ENCODE measurements at regions not wholly inside any gene's neighbourhood (a gene's known extent, or its start where the extent isn't known, plus 50 kb on each side); places are given as distances from the start of the nearest gene placed in this dataset.

- H3K27ac ChIP-seq (ENCODE audit: low read length), result no peak overlapping the region
- H3K4me1 ChIP-seq (ENCODE audit: control insufficient read depth, insufficient read depth, low read length), result no peaks in the 10 kb centered on the region
- no peak overlapping the region for H3K9ac ChIP-seq (ENCODE audit: low read length in 2 of 2)
- peaks cover 0 to 5% of the 10 kb centered on the region in 2 donors for H3K27me3 ChIP-seq (ENCODE audit: control insufficient read depth in 1 of 2, insufficient read depth in 2 of 2, low read length in 2 of 2)
- no peak overlapping the region for H3K4me3 ChIP-seq (ENCODE audit: low read length in 2 of 2)
- no peaks in the 10 kb centered on the region for H3K9me3 ChIP-seq (ENCODE audit: control insufficient read depth in 2 of 2, low read length in 2 of 2)
- H3K36me3 ChIP-seq (ENCODE audit: control insufficient read depth in 2 of 2, insufficient read depth in 2 of 2, low read length in 2 of 2), result no peaks in the 10 kb centered on the region
Measured at GRCh38 chr1:29937356-29937755, 701.0 kb downstream of the PTPRU start.

- H3K27me3 ChIP-seq (ENCODE audit: control insufficient read depth in 1 of 2, insufficient read depth in 2 of 2, low read length in 2 of 2), result peaks cover 0 to 5% of the 10 kb centered on the region in 2 donors
- H3K36me3 ChIP-seq (ENCODE audit: control insufficient read depth in 2 of 2, insufficient read depth in 2 of 2, low read length in 2 of 2), result no peaks in the 10 kb centered on the region
- H3K27ac ChIP-seq (ENCODE audit: low read length), result no peak overlapping the region
- H3K4me1 ChIP-seq (ENCODE audit: control insufficient read depth, insufficient read depth, low read length), result no peaks in the 10 kb centered on the region
- no peak overlapping the region for H3K4me3 ChIP-seq (ENCODE audit: low read length in 2 of 2)
- no peaks in the 10 kb centered on the region for H3K9me3 ChIP-seq (ENCODE audit: control insufficient read depth in 2 of 2, low read length in 2 of 2)
- no peak overlapping the region for H3K9ac ChIP-seq (ENCODE audit: low read length in 2 of 2)
Measured at GRCh38 chr1:29936031-29936544, 699.8 kb downstream of the PTPRU start.

- H3K4me3 ChIP-seq (ENCODE audit: low read length in 2 of 2), result no peak overlapping the region
- no peaks in the 10 kb centered on the region for H3K4me1 ChIP-seq (ENCODE audit: control insufficient read depth, insufficient read depth, low read length)
- H3K27me3 ChIP-seq (ENCODE audit: control insufficient read depth in 1 of 2, insufficient read depth in 2 of 2, low read length in 2 of 2), result peaks cover 6 to 8% of the 10 kb centered on the region in 2 donors
- H3K9ac ChIP-seq (ENCODE audit: low read length in 2 of 2), result no peak overlapping the region
- no peaks in the 10 kb centered on the region for H3K9me3 ChIP-seq (ENCODE audit: control insufficient read depth in 2 of 2, low read length in 2 of 2)
- no peaks in the 10 kb centered on the region for H3K36me3 ChIP-seq (ENCODE audit: control insufficient read depth in 2 of 2, insufficient read depth in 2 of 2, low read length in 2 of 2)
- no peak overlapping the region for H3K27ac ChIP-seq (ENCODE audit: low read length)
Measured at GRCh38 chr1:29934255-29934772, 698.0 kb downstream of the PTPRU start.

GRCh38 chr1:29933067-29933466 lies 696.7 kb downstream of the PTPRU start:
- Histone ChIP-seq H3K4me1 (ENCODE audit: control insufficient read depth, insufficient read depth, low read length) (no peaks in the 10 kb centered on the region), H3K36me3 (ENCODE audit: control insufficient read depth in 2 of 2, insufficient read depth in 2 of 2, low read length in 2 of 2) (no peaks in the 10 kb centered on the region), H3K4me3 (ENCODE audit: low read length in 2 of 2) (no peak overlapping the region), H3K9ac (ENCODE audit: low read length in 2 of 2) (no peak overlapping the region), H3K27ac (ENCODE audit: low read length) (no peak overlapping the region), H3K9me3 (ENCODE audit: control insufficient read depth in 2 of 2, low read length in 2 of 2) (no peaks in the 10 kb centered on the region), H3K27me3 (ENCODE audit: control insufficient read depth in 1 of 2, insufficient read depth in 2 of 2, low read length in 2 of 2) (peaks cover 6 to 8% of the 10 kb centered on the region in 2 donors)

GRCh38 chr1:29932626-29933025 lies 696.3 kb downstream of the PTPRU start:
- H3K36me3 ChIP-seq (ENCODE audit: control insufficient read depth in 2 of 2, insufficient read depth in 2 of 2, low read length in 2 of 2), result no peaks in the 10 kb centered on the region
- no peak overlapping the region for H3K9ac ChIP-seq (ENCODE audit: low read length in 2 of 2)
- H3K9me3 ChIP-seq (ENCODE audit: control insufficient read depth in 2 of 2, low read length in 2 of 2), result no peaks in the 10 kb centered on the region
- no peaks in the 10 kb centered on the region for H3K4me1 ChIP-seq (ENCODE audit: control insufficient read depth, insufficient read depth, low read length)
- H3K4me3 ChIP-seq (ENCODE audit: low read length in 2 of 2), result no peak overlapping the region
- H3K27me3 ChIP-seq (ENCODE audit: control insufficient read depth in 1 of 2, insufficient read depth in 2 of 2, low read length in 2 of 2), result peaks cover 6 to 8% of the 10 kb centered on the region in 2 donors
- H3K27ac ChIP-seq (ENCODE audit: low read length), result no peak overlapping the region

GRCh38 chr1:29931477-29932175 lies 695.3 kb downstream of the PTPRU start:
- peaks cover 8% of the 10 kb centered on the region in 2 donors for H3K27me3 ChIP-seq (ENCODE audit: control insufficient read depth in 1 of 2, insufficient read depth in 2 of 2, low read length in 2 of 2)
- H3K4me1 ChIP-seq (ENCODE audit: control insufficient read depth, insufficient read depth, low read length), result no peaks in the 10 kb centered on the region
- H3K4me3 ChIP-seq (ENCODE audit: low read length in 2 of 2), result no peak overlapping the region
- no peaks in the 10 kb centered on the region for H3K9me3 ChIP-seq (ENCODE audit: control insufficient read depth in 2 of 2, low read length in 2 of 2)
- H3K9ac ChIP-seq (ENCODE audit: low read length in 2 of 2), result no peak overlapping the region
- H3K36me3 ChIP-seq (ENCODE audit: control insufficient read depth in 2 of 2, insufficient read depth in 2 of 2, low read length in 2 of 2), result no peaks in the 10 kb centered on the region
- H3K27ac ChIP-seq (ENCODE audit: low read length), result no peak overlapping the region

- Histone ChIP-seq H3K4me1 (ENCODE audit: control insufficient read depth, insufficient read depth, low read length) (no peaks in the 10 kb centered on the region), H3K27ac (ENCODE audit: low read length) (no peak overlapping the region), H3K9me3 (ENCODE audit: control insufficient read depth in 2 of 2, low read length in 2 of 2) (no peaks in the 10 kb centered on the region), H3K4me3 (ENCODE audit: low read length in 2 of 2) (no peak overlapping the region), H3K27me3 (ENCODE audit: control insufficient read depth in 1 of 2, insufficient read depth in 2 of 2, low read length in 2 of 2) (peaks cover 0 to 17% of the 10 kb centered on the region in 2 donors), H3K36me3 (ENCODE audit: control insufficient read depth in 2 of 2, insufficient read depth in 2 of 2, low read length in 2 of 2) (no peaks in the 10 kb centered on the region), H3K9ac (ENCODE audit: low read length in 2 of 2) (no peak overlapping the region)
Measured at GRCh38 chr1:29925058-29925457, 688.7 kb downstream of the PTPRU start.

GRCh38 chr1:29924017-29924431 lies 687.7 kb downstream of the PTPRU start:
- peaks cover 2 to 17% of the 10 kb centered on the region in 2 donors for H3K27me3 ChIP-seq (ENCODE audit: control insufficient read depth in 1 of 2, insufficient read depth in 2 of 2, low read length in 2 of 2)
- H3K4me3 ChIP-seq (ENCODE audit: low read length in 2 of 2), result no peak overlapping the region
- H3K27ac ChIP-seq (ENCODE audit: low read length), result no peak overlapping the region
- H3K9ac ChIP-seq (ENCODE audit: low read length in 2 of 2), result no peak overlapping the region
- no peaks in the 10 kb centered on the region for H3K9me3 ChIP-seq (ENCODE audit: control insufficient read depth in 2 of 2, low read length in 2 of 2)
- H3K36me3 ChIP-seq (ENCODE audit: control insufficient read depth in 2 of 2, insufficient read depth in 2 of 2, low read length in 2 of 2), result no peaks in the 10 kb centered on the region
- no peaks in the 10 kb centered on the region for H3K4me1 ChIP-seq (ENCODE audit: control insufficient read depth, insufficient read depth, low read length)

- Histone ChIP-seq H3K27me3 (ENCODE audit: control insufficient read depth in 1 of 2, insufficient read depth in 2 of 2, low read length in 2 of 2) (peaks cover 2 to 16% of the 10 kb centered on the region in 2 donors), H3K9ac (ENCODE audit: low read length in 2 of 2) (no peak overlapping the region), H3K27ac (ENCODE audit: low read length) (no peak overlapping the region), H3K9me3 (ENCODE audit: control insufficient read depth in 2 of 2, low read length in 2 of 2) (no peaks in the 10 kb centered on the region), H3K36me3 (ENCODE audit: control insufficient read depth in 2 of 2, insufficient read depth in 2 of 2, low read length in 2 of 2) (no peaks in the 10 kb centered on the region), H3K4me3 (ENCODE audit: low read length in 2 of 2) (no peak overlapping the region), H3K4me1 (ENCODE audit: control insufficient read depth, insufficient read depth, low read length) (no peaks in the 10 kb centered on the region)
Measured at GRCh38 chr1:29921741-29922140, 685.4 kb downstream of the PTPRU start.

- H3K9me3 ChIP-seq (ENCODE audit: control insufficient read depth in 2 of 2, low read length in 2 of 2), result no peaks in the 10 kb centered on the region
- peaks cover 2 to 13% of the 10 kb centered on the region in 2 donors for H3K27me3 ChIP-seq (ENCODE audit: control insufficient read depth in 1 of 2, insufficient read depth in 2 of 2, low read length in 2 of 2)
- H3K27ac ChIP-seq (ENCODE audit: low read length), result no peak overlapping the region
- no peak overlapping the region for H3K9ac ChIP-seq (ENCODE audit: low read length in 2 of 2)
- H3K4me1 ChIP-seq (ENCODE audit: control insufficient read depth, insufficient read depth, low read length), result no peaks in the 10 kb centered on the region
- no peaks in the 10 kb centered on the region for H3K36me3 ChIP-seq (ENCODE audit: control insufficient read depth in 2 of 2, insufficient read depth in 2 of 2, low read length in 2 of 2)
- H3K4me3 ChIP-seq (ENCODE audit: low read length in 2 of 2), result no peak overlapping the region
Measured at GRCh38 chr1:29920784-29921183, 684.5 kb downstream of the PTPRU start.

- no peak overlapping the region for H3K4me3 ChIP-seq (ENCODE audit: low read length in 2 of 2)
- H3K27me3 ChIP-seq (ENCODE audit: control insufficient read depth in 1 of 2, insufficient read depth in 2 of 2, low read length in 2 of 2), result peaks cover 2 to 11% of the 10 kb centered on the region in 2 donors
- no peak overlapping the region for H3K27ac ChIP-seq (ENCODE audit: low read length)
- H3K4me1 ChIP-seq (ENCODE audit: control insufficient read depth, insufficient read depth, low read length), result no peaks in the 10 kb centered on the region
- H3K9ac ChIP-seq (ENCODE audit: low read length in 2 of 2), result no peak overlapping the region
- H3K9me3 ChIP-seq (ENCODE audit: control insufficient read depth in 2 of 2, low read length in 2 of 2), result no peaks in the 10 kb centered on the region
- H3K36me3 ChIP-seq (ENCODE audit: control insufficient read depth in 2 of 2, insufficient read depth in 2 of 2, low read length in 2 of 2), result no peaks in the 10 kb centered on the region
Measured at GRCh38 chr1:29920316-29920715, 684.0 kb downstream of the PTPRU start.
